Caco-2 (cell line): ENCODE measurements at regions not wholly inside any gene's neighbourhood (a gene's known extent, or its start where the extent isn't known, plus 50 kb on each side); places are given as distances from the start of the nearest gene placed in this dataset.

Source experiments
- BruUV-seq: library from RNA; stranded (reverse); fragments of 400-500 nt; replicated peaks from 2 replicates; lab custom pipeline; 2021; lab: Mats Ljungman, UMichigan
- CTCF ChIA-PET: fragments of 300-600 bp; sonication (Branson Sonifier 250); formaldehyde crosslinking; loops from one replicate; lab custom pipeline; 2022; ENCODE audit warnings: antibody characterized with exemption; lab: Charles Lee
- POLR2A ChIA-PET: fragments of 300-600 bp; sonication (Branson Sonifier 250); formaldehyde crosslinking; loops from one replicate; lab custom pipeline; 2022; ENCODE audit warnings: antibody characterized with exemption; lab: Charles Lee
- DNase-seq, 2 experiments: peaks; one replicate each; pipeline versions ENCODE4 v3.0.0 to v3.0.0-alpha.2; 2020 to 2022
- H3K27me3 ChIP-seq: replicated peaks from 2 replicates; pipeline ENCODE4 v1.6.0; 2011; ENCODE audit warnings: low read length; ENCODE audit not compliant: control insufficient read depth, insufficient read depth
- H3K36me3 ChIP-seq: 2 replicates; pipeline ENCODE4 v1.5.1; 2011; ENCODE audit warnings: low read length; ENCODE audit not compliant: control insufficient read depth, insufficient read depth
- H3K4me1 ChIP-seq: fragments of 250-450 bp; sonication (Bioruptor Pico); 2 replicates; pipeline ENCODE4 v1.5.1; 2020; ENCODE audit warnings: mild to moderate bottlenecking
- H3K4me3 ChIP-seq: 2 replicates; pipeline ENCODE4 v1.5.1; 2011; ENCODE audit warnings: low read depth, mild to moderate bottlenecking, control low read depth, low read length
- H3K9me3 ChIP-seq: fragments of 250-450 bp; sonication (Bioruptor Pico); 2 replicates; pipeline ENCODE4 v1.5.1; 2020; ENCODE audit warnings: mild to moderate bottlenecking, moderate library complexity
- H3K27ac Mint-ChIP-seq: one replicate; pipeline ENCODE4 v1.8.0; 2022; ENCODE audit warnings: mixed read lengths; ENCODE audit not compliant: unreplicated experiment
- H3K27me3 Mint-ChIP-seq: one replicate; pipeline ENCODE4 v1.8.0; 2022; ENCODE audit warnings: mixed read lengths; ENCODE audit not compliant: insufficient read depth, unreplicated experiment
- H3K36me3 Mint-ChIP-seq: one replicate; pipeline ENCODE4 v1.8.0; 2022; ENCODE audit warnings: mild to moderate bottlenecking, mixed read lengths; ENCODE audit not compliant: insufficient read depth, unreplicated experiment
- H3K4me1 Mint-ChIP-seq: one replicate; pipeline ENCODE4 v1.8.0; 2022; ENCODE audit warnings: low read depth, mixed read lengths; ENCODE audit not compliant: unreplicated experiment
- H3K4me3 Mint-ChIP-seq: one replicate; pipeline ENCODE4 v1.8.0; 2022; ENCODE audit warnings: mild to moderate bottlenecking, moderate library complexity, mixed read lengths; ENCODE audit not compliant: unreplicated experiment
- H3K9me3 Mint-ChIP-seq: one replicate; pipeline ENCODE4 v1.8.0; 2022; ENCODE audit warnings: mixed read lengths; ENCODE audit not compliant: unreplicated experiment
- intact Hi-C: fragments of 100-400 bp; cut with micrococcal nuclease; formaldehyde crosslinking; loops from one replicate; pipeline ENCODE4 v1.10.0; 2022; ENCODE audit not compliant: unreplicated experiment
- TF ChIP-seq, protein P1 (sequence below), 2 experiments: fragments of 200-600 bp in 1 of 2; IDR thresholded peaks; 1 replicate in 1 of 2; 2 replicates in 1 of 2; pipeline versions ENCODE4 v1.5.1 to v1.8.0; 2011 to 2022; ENCODE audit warnings: antibody characterized with exemption in 1 of 2, control low read depth in 1 of 2, inconsistent platforms in 1 of 2, low read depth in 1 of 2, low read length in 1 of 2, mild to moderate bottlenecking in 1 of 2, moderate library complexity in 1 of 2; ENCODE audit not compliant: insufficient read depth in 1 of 2, severe bottlenecking in 1 of 2, unreplicated experiment in 1 of 2

DNA sequence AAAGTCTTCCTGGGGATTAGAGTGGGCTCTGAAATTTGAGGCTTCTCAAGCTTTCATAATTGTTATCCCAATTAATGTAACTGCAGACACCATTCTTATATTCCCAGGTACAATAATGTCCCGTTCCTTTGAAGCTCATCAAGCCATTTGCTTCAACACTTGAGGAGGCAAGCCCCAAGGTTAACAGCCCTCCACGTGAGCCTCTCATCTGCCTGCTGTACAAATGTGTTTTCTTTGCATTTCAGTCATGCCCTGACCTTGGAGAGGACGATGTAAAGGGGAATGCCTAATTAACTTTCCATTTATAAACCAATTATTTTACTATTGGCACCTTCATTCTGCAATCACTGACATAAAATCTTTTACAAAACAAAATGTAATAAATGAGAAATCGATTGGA lies 106.3 kb downstream of the SETD4 start:
- H3K9me3 ChIP-seq, result peaks cover 7% of the 10 kb centered on the region
- TF ChIP-seq, protein P1, sequence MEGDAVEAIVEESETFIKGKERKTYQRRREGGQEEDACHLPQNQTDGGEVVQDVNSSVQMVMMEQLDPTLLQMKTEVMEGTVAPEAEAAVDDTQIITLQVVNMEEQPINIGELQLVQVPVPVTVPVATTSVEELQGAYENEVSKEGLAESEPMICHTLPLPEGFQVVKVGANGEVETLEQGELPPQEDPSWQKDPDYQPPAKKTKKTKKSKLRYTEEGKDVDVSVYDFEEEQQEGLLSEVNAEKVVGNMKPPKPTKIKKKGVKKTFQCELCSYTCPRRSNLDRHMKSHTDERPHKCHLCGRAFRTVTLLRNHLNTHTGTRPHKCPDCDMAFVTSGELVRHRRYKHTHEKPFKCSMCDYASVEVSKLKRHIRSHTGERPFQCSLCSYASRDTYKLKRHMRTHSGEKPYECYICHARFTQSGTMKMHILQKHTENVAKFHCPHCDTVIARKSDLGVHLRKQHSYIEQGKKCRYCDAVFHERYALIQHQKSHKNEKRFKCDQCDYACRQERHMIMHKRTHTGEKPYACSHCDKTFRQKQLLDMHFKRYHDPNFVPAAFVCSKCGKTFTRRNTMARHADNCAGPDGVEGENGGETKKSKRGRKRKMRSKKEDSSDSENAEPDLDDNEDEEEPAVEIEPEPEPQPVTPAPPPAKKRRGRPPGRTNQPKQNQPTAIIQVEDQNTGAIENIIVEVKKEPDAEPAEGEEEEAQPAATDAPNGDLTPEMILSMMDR (IDR thresholded peaks at IDR 0.05; ENCODE audit: insufficient read depth in 1 of 2, low read depth in 1 of 2, low read length in 1 of 2, severe bottlenecking in 1 of 2, unreplicated experiment in 1 of 2), result no peak
- Mint-ChIP-seq H3K27me3 (no peaks in the 10 kb centered on the region), H3K4me1 (peaks cover 26% of the 10 kb centered on the region), H3K36me3 (peaks cover 13% of the 10 kb centered on the region), H3K9me3 (no peaks in the 10 kb centered on the region), H3K4me3 (no peak overlapping the region), H3K27ac (peak overlapping the region; percentile 91)
- no peaks in the 10 kb centered on the region for H3K36me3 ChIP-seq
- CTCF ChIA-PET, result interaction anchor here (1.0 to 1.6 kb wide), 6 partner anchors 13 to 1209 kb away, joined by 3 to 15 read pairs (median 4); no protein-coding TSS in a partner anchor
- H3K27me3 ChIP-seq, result no peaks in the 10 kb centered on the region
- POLR2A ChIA-PET, result interaction anchor here (1.2 to 1.4 kb wide), 3 partner anchors 21 to 366 kb away, joined by 4 to 5 read pairs (median 4); partner anchors contain the start of gene MORC3
- no peak for DNase-seq
- intact Hi-C loops, result no loop called here
- BruUV-seq, result no TSS peak
- no peak overlapping the region for H3K4me3 ChIP-seq
- H3K4me1 ChIP-seq, result peaks cover 67% of the 10 kb centered on the region

DNA sequence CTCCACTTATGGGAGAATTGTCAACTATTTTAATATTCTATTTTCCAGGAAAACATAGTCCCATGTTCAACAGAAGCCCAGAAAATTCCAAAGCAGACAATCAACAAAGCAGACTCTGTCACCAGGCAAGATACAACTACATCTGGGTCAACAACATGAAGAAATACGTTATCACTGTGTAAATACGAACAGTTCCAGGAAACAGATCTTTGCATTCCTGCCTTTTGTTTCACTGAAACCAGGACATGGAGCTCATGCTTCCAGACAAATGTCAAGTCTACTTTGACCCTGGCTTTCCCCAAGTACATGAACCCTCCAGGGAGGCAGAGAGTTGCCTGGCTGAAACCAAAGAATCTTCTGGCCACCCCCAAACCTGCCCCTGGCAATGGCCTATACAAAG lies 106.7 kb downstream of the SETD4 start:
- peak; percentile 83 to 85 for DNase-seq
- no peaks in the 10 kb centered on the region for H3K27me3 ChIP-seq
- peaks cover 26% of the 10 kb centered on the region for H3K4me1 Mint-ChIP-seq
- H3K4me3 Mint-ChIP-seq, result no peak overlapping the region
- CTCF ChIA-PET, result interaction anchor here (1.0 to 1.6 kb wide), 6 partner anchors 13 to 1208 kb away, joined by 3 to 15 read pairs (median 4); no protein-coding TSS in a partner anchor
- intact Hi-C loops, result loop anchor here (1.0 kb wide), 3 partner anchors 22 to 75 kb away; no protein-coding TSS in a partner anchor
- POLR2A ChIA-PET, result interaction anchor here (0.8 to 1.4 kb wide), 4 partner anchors 21 to 1427 kb away, joined by 4 to 5 read pairs (median 4); partner anchors contain the start of gene MORC3
- H3K4me3 ChIP-seq, result no peak overlapping the region
- H3K9me3 ChIP-seq, result peaks cover 7% of the 10 kb centered on the region
- BruUV-seq, result no TSS peak
- no peaks in the 10 kb centered on the region for H3K36me3 ChIP-seq
- H3K4me1 ChIP-seq, result peaks cover 72% of the 10 kb centered on the region
- H3K27ac Mint-ChIP-seq, result peak overlapping the region; percentile 91
- no peaks in the 10 kb centered on the region for H3K27me3 Mint-ChIP-seq
- H3K36me3 Mint-ChIP-seq, result peaks cover 16% of the 10 kb centered on the region
- TF ChIP-seq, protein P1 (IDR thresholded peaks at IDR 0.05; ENCODE audit: insufficient read depth in 1 of 2, low read depth in 1 of 2, low read length in 1 of 2, severe bottlenecking in 1 of 2, unreplicated experiment in 1 of 2), result no peak
- no peaks in the 10 kb centered on the region for H3K9me3 Mint-ChIP-seq

DNA sequence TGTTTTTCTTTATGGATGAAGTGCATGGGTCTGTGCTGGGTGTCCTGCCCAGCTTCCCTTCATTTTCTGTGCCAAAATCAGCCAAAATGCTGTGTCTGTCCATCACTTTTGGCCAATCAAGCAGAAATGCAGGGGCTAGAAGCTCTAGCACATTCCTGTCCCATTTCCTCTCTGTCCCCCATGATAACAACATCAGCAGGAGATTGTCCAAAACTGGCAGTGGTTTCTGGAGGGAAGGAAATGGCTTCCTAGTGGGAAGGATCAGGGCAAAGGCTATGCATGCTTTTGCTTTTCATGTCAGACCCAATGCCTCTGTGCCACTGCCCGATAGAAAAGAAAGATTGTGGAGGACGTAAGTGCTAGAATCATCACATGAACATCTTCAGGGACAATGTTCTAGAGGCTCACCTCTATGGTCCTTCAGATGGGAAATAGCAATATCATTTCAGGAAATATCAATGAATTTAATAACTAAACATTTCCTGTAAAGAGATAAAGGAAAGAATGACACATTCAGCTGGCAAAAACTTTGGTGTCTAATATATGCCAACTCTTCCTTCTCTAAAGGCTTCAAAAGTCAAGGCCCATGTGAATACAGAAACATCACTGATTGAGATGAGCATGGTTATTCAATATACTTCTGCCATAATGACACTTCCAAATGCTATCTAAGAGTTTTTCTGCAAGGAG lies 107.5 kb downstream of the SETD4 start:
- intact Hi-C loops, result loop anchor here (1.0 kb wide), 3 partner anchors 23 to 76 kb away; no protein-coding TSS in a partner anchor
- H3K9me3 Mint-ChIP-seq, result no peaks in the 10 kb centered on the region
- H3K4me1 Mint-ChIP-seq, result peaks cover 26% of the 10 kb centered on the region
- H3K27ac Mint-ChIP-seq, result peak overlapping the region; percentile 91
- no peak overlapping the region for H3K4me3 ChIP-seq
- no peaks in the 10 kb centered on the region for H3K27me3 Mint-ChIP-seq
- no peaks in the 10 kb centered on the region for H3K27me3 ChIP-seq
- ChIA-PET CTCF (interaction anchor here (1.0 to 1.6 kb wide), 3 partner anchors 22 to 1152 kb away, joined by 3 to 15 read pairs (median 8); no protein-coding TSS in a partner anchor), POLR2A (interaction anchor here (0.8 to 1.4 kb wide), 4 partner anchors 22 to 1426 kb away, joined by 4 to 5 read pairs (median 4); partner anchors contain the start of gene MORC3)
- DNase-seq, result no peak
- TF ChIP-seq, protein P1 (IDR thresholded peaks at IDR 0.05; ENCODE audit: insufficient read depth in 1 of 2, low read depth in 1 of 2, low read length in 1 of 2, severe bottlenecking in 1 of 2, unreplicated experiment in 1 of 2), result no peak
- TSS peak; percentile 78 for BruUV-seq
- no peaks in the 10 kb centered on the region for H3K36me3 ChIP-seq
- peaks cover 78% of the 10 kb centered on the region for H3K4me1 ChIP-seq
- no peak overlapping the region for H3K4me3 Mint-ChIP-seq
- peaks cover 7% of the 10 kb centered on the region for H3K9me3 ChIP-seq
- H3K36me3 Mint-ChIP-seq, result peaks cover 16% of the 10 kb centered on the region
